Lower leg skin (tissue), 3 donors: ENCODE measurements at regions not wholly inside any gene's neighbourhood (a gene's known extent, or its start where the extent isn't known, plus 50 kb on each side); places are given as distances from the start of the nearest gene placed in this dataset.

Source experiments
- POLR2A ChIP-seq, 2 donors: fragments of 450-650 bp; IDR thresholded peaks; one replicate each; pipeline ENCODE4 v1.6.1; 2016 to 2017; ENCODE audit warnings: antibody characterized with exemption in 2 of 2, mild to moderate bottlenecking in 1 of 2, moderate library complexity in 1 of 2
- TF ChIP-seq, protein P1 (sequence below), 3 donors: fragments of 450-650 bp; IDR thresholded peaks; one replicate each; pipeline ENCODE4 v1.5.1; 2016; ENCODE audit warnings: antibody characterized with exemption in 3 of 3, mild to moderate bottlenecking in 3 of 3, moderate library complexity in 2 of 3

DNA sequence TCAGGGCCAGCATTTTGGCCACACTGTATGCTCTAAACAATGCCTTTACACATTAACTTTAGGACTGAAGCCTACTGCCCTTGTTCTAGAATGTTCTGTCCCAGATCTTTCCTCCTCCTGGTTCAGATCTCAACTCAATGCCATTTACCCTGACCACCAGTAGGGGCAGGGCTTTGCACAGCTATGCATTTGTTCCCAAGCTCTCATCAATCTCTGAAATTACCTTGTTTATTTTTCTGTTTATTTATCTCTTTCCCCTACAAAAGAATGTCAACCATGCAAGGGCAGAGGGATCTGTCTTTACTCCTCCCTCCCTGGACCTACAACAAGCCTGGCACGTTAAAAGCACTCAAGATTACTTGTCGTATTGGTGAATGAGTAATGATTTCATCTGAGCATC, 612.9 kb downstream of the BNC2 start:
- TF ChIP-seq, protein P1, sequence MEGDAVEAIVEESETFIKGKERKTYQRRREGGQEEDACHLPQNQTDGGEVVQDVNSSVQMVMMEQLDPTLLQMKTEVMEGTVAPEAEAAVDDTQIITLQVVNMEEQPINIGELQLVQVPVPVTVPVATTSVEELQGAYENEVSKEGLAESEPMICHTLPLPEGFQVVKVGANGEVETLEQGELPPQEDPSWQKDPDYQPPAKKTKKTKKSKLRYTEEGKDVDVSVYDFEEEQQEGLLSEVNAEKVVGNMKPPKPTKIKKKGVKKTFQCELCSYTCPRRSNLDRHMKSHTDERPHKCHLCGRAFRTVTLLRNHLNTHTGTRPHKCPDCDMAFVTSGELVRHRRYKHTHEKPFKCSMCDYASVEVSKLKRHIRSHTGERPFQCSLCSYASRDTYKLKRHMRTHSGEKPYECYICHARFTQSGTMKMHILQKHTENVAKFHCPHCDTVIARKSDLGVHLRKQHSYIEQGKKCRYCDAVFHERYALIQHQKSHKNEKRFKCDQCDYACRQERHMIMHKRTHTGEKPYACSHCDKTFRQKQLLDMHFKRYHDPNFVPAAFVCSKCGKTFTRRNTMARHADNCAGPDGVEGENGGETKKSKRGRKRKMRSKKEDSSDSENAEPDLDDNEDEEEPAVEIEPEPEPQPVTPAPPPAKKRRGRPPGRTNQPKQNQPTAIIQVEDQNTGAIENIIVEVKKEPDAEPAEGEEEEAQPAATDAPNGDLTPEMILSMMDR (IDR thresholded peaks at IDR 0.05) = no peak
- no peak for TF ChIP-seq POLR2A (IDR thresholded peaks at IDR 0.05)
